ENCODE measurements at regions not wholly inside any gene's neighbourhood (a gene's known extent, or its start where the extent isn't known, plus 50 kb on each side); places are given as distances from the start of the nearest gene placed in this dataset.

DNA sequence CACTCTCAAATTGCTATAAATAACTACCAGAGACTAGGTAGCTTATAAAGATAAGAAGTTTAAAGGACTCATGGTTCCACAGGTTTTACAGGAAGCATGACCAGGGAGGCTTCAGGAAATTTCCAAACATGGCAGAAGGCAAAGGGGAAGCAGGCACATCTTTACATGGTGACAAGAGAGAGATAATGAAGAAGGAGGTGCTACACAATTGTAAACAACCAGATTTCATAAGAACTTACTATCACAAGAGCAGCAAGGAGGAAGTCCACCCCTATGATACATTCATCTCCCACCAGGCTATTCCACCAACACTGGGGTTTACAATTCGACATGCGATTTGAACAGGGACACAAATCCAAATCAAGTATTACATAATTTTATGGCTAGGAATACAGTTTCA lies 257.7 kb downstream of the BTG1 start:
- TF ChIP-seq, protein P1, sequence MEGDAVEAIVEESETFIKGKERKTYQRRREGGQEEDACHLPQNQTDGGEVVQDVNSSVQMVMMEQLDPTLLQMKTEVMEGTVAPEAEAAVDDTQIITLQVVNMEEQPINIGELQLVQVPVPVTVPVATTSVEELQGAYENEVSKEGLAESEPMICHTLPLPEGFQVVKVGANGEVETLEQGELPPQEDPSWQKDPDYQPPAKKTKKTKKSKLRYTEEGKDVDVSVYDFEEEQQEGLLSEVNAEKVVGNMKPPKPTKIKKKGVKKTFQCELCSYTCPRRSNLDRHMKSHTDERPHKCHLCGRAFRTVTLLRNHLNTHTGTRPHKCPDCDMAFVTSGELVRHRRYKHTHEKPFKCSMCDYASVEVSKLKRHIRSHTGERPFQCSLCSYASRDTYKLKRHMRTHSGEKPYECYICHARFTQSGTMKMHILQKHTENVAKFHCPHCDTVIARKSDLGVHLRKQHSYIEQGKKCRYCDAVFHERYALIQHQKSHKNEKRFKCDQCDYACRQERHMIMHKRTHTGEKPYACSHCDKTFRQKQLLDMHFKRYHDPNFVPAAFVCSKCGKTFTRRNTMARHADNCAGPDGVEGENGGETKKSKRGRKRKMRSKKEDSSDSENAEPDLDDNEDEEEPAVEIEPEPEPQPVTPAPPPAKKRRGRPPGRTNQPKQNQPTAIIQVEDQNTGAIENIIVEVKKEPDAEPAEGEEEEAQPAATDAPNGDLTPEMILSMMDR (IDR thresholded peaks at IDR 0.05): no peak
- TF ChIP-seq EZH2 (IDR thresholded peaks at IDR 0.05; ENCODE audit: borderline replicate concordance, insufficient read depth, low read depth, low read length, poor library complexity, severe bottlenecking): no peak
